BJ (cell line): ENCODE measurements at regions not wholly inside any gene's neighbourhood (a gene's known extent, or its start where the extent isn't known, plus 50 kb on each side); places are given as distances from the start of the nearest gene placed in this dataset.

ENCODE experiments used
- CTCF ChIA-PET: fragments of 350-600 bp; formaldehyde crosslinking; extraction: SDS; loops from one replicate; lab custom pipeline; 2021; ENCODE audit warnings: antibody characterized with exemption, inconsistent platforms; lab: Yijun Ruan, JAX
- POLR2A ChIA-PET: fragments of 300-600 bp; sonication (Branson Sonifier 250); formaldehyde crosslinking; extraction: SDS; loops from one replicate; lab custom pipeline; 2021; ENCODE audit warnings: antibody characterized with exemption; lab: Charles Lee
- DNase-seq: peaks from one replicate; pipeline ENCODE4 v3.0.0-alpha.2; 2011; ENCODE audit warnings: low read depth
- H3K27me3 ChIP-seq: 2 replicates; pipeline ENCODE4 v1.6.0; 2011; ENCODE audit warnings: low read length; ENCODE audit not compliant: control insufficient read depth, insufficient read depth
- H3K36me3 ChIP-seq: 2 replicates; pipeline ENCODE4 v1.5.1; 2011; ENCODE audit warnings: low read length; ENCODE audit not compliant: control insufficient read depth, insufficient read depth
- H3K4me3 ChIP-seq: 2 replicates; pipeline ENCODE4 v1.5.1; 2011; ENCODE audit warnings: low read depth, mild to moderate bottlenecking, control low read depth, low read length
- CTCF ChIP-seq: IDR thresholded peaks from 2 replicates; pipeline ENCODE4 v1.5.1; 2011; ENCODE audit warnings: low read depth, mild to moderate bottlenecking, control low read depth, inconsistent platforms, low read length, moderate library complexity; ENCODE audit not compliant: insufficient read depth

- ChIA-PET POLR2A (no interaction called here), CTCF (no interaction called here)
- H3K4me3 ChIP-seq = no peak overlapping the region
- H3K27me3 ChIP-seq = no peaks in the 10 kb centered on the region
- H3K36me3 ChIP-seq = no peaks in the 10 kb centered on the region
- DNase-seq = no peak
- no peak for TF ChIP-seq CTCF
Observed at GRCh38 chr9:75432386-75432785, 344.1 kb downstream of the OSTF1 start.

- POLR2A ChIA-PET = no interaction called here
- Histone ChIP-seq H3K27me3 (no peaks in the 10 kb centered on the region), H3K36me3 (no peaks in the 10 kb centered on the region), H3K4me3 (no peak overlapping the region)
- no peak for TF ChIP-seq CTCF
- CTCF ChIA-PET = no interaction called here
- no peak for DNase-seq
Observed at GRCh38 chr9:75432888-75433287, 344.6 kb downstream of the OSTF1 start.

- Histone ChIP-seq H3K36me3 (no peaks in the 10 kb centered on the region), H3K4me3 (no peak overlapping the region), H3K27me3 (no peaks in the 10 kb centered on the region)
- ChIA-PET CTCF (no interaction called here), POLR2A (no interaction called here)
- TF ChIP-seq CTCF = no peak
- no peak for DNase-seq
Observed at GRCh38 chr9:75438716-75439115, 350.4 kb downstream of the OSTF1 start.

GRCh38 chr9:75440914-75441313 is 352.6 kb downstream of the OSTF1 start:
- no peak overlapping the region for H3K4me3 ChIP-seq
- POLR2A ChIA-PET = no interaction called here
- DNase-seq = no peak
- CTCF ChIA-PET = no interaction called here
- TF ChIP-seq CTCF = no peak
- H3K36me3 ChIP-seq = no peaks in the 10 kb centered on the region
- no peaks in the 10 kb centered on the region for H3K27me3 ChIP-seq

GRCh38 chr9:75445144-75445543 is 356.8 kb downstream of the OSTF1 start:
- DNase-seq = no peak
- CTCF ChIA-PET = no interaction called here
- H3K36me3 ChIP-seq = no peaks in the 10 kb centered on the region
- POLR2A ChIA-PET = no interaction called here
- no peak for TF ChIP-seq CTCF
- H3K27me3 ChIP-seq = no peaks in the 10 kb centered on the region
- no peak overlapping the region for H3K4me3 ChIP-seq
